Progenitor cell of endocrine pancreas (in vitro differentiated cells): ENCODE measurements at regions not wholly inside any gene's neighbourhood (a gene's known extent, or its start where the extent isn't known, plus 50 kb on each side); places are given as distances from the start of the nearest gene placed in this dataset.
"Not testable (repeated sequence)": the region's sequence is repeated elsewhere in the genome, so short reads cannot be mapped to it uniquely, and the experiment has no call there.

Source experiments
- DNase-seq: peaks from one replicate; pipeline ENCODE4 v3.0.0; 2021; ENCODE audit warnings: low spot score; ENCODE audit not compliant: unreplicated experiment
- H3K27ac Mint-ChIP-seq: 2 replicates; pipeline ENCODE4 v1.8.0; 2021; ENCODE audit warnings: mild to moderate bottlenecking, moderate library complexity, mixed read lengths
- H3K27me3 Mint-ChIP-seq: 2 replicates; pipeline ENCODE4 v1.8.0; 2021; ENCODE audit warnings: mixed read lengths
- H3K36me3 Mint-ChIP-seq: 2 replicates; pipeline ENCODE4 v1.8.0; 2022; ENCODE audit warnings: mixed read lengths; ENCODE audit not compliant: insufficient read depth
- H3K4me1 Mint-ChIP-seq: 2 replicates; pipeline ENCODE4 v1.8.0; 2021; ENCODE audit warnings: low read depth, mixed read lengths
- H3K4me3 Mint-ChIP-seq: 2 replicates; pipeline ENCODE4 v1.8.0; 2021; ENCODE audit warnings: low read depth, mild to moderate bottlenecking, moderate library complexity, mixed read lengths
- H3K9me3 Mint-ChIP-seq: 2 replicates; pipeline ENCODE4 v1.8.0; 2021; ENCODE audit warnings: low read depth, mixed read lengths
- CTCF ChIP-seq: fragments of 200-600 bp; sonication (generic); IDR thresholded peaks from one replicate; pipeline ENCODE4 v1.5.0; 2021; ENCODE audit warnings: antibody characterized with exemption, mild to moderate bottlenecking; ENCODE audit not compliant: unreplicated experiment

- Mint-ChIP-seq H3K4me3 (no peak overlapping the region), H3K36me3 (no peaks in the 10 kb centered on the region), H3K27ac (no peak overlapping the region), H3K9me3 (no peaks in the 10 kb centered on the region), H3K27me3 (no peaks in the 10 kb centered on the region), H3K4me1 (no peaks in the 10 kb centered on the region)
- no peak for TF ChIP-seq CTCF
- no peak for DNase-seq
Measured at GRCh38 chr1:194437135-194437534, 1250.7 kb upstream of the B3GALT2 start.

- H3K27me3 Mint-ChIP-seq: no peaks in the 10 kb centered on the region
- no peak for TF ChIP-seq CTCF
- no peak for DNase-seq
- no peaks in the 10 kb centered on the region for H3K36me3 Mint-ChIP-seq
- no peak overlapping the region for H3K27ac Mint-ChIP-seq
- H3K9me3 Mint-ChIP-seq: no peaks in the 10 kb centered on the region
- no peak overlapping the region for H3K4me3 Mint-ChIP-seq
- no peaks in the 10 kb centered on the region for H3K4me1 Mint-ChIP-seq
Measured at GRCh38 chr1:194431121-194431520, 1244.7 kb upstream of the B3GALT2 start.

- Mint-ChIP-seq H3K4me1 (no peaks in the 10 kb centered on the region), H3K27me3 (no peaks in the 10 kb centered on the region), H3K9me3 (peaks cover 10% of the 10 kb centered on the region), H3K36me3 (no peaks in the 10 kb centered on the region), H3K27ac (no peak overlapping the region), H3K4me3 (no peak overlapping the region)
- DNase-seq: no peak
- TF ChIP-seq CTCF: no peak
Measured at GRCh38 chr1:194420706-194421105, 1234.3 kb upstream of the B3GALT2 start.

- Mint-ChIP-seq H3K4me3 (no peak overlapping the region), H3K36me3 (no peaks in the 10 kb centered on the region), H3K9me3 (peaks cover 12% of the 10 kb centered on the region), H3K27me3 (no peaks in the 10 kb centered on the region), H3K27ac (no peak overlapping the region), H3K4me1 (no peaks in the 10 kb centered on the region)
- no peak for DNase-seq
- no peak for TF ChIP-seq CTCF
Measured at GRCh38 chr1:194419721-194420120, 1233.3 kb upstream of the B3GALT2 start.

- H3K27me3 Mint-ChIP-seq: no peaks in the 10 kb centered on the region
- TF ChIP-seq CTCF: no peak
Measured at GRCh38 chr1:194410756-194411155, 1224.3 kb upstream of the B3GALT2 start.

GRCh38 chr1:194407238-194407637 is 1220.8 kb upstream of the B3GALT2 start:
- not testable (repeated sequence) for H3K4me3 Mint-ChIP-seq, H3K27ac Mint-ChIP-seq, H3K9me3 Mint-ChIP-seq, DNase-seq, H3K27me3 Mint-ChIP-seq, H3K4me1 Mint-ChIP-seq, H3K36me3 Mint-ChIP-seq

More at GRCh38 chr1:194410756-194411155, 1224.3 kb upstream of the B3GALT2 start:
- no peaks in the 10 kb centered on the region for H3K4me1 Mint-ChIP-seq
- peaks cover 8% of the 10 kb centered on the region for H3K9me3 Mint-ChIP-seq
- no peaks in the 10 kb centered on the region for H3K36me3 Mint-ChIP-seq
- DNase-seq: no peak
- no peak overlapping the region for H3K27ac Mint-ChIP-seq
- no peak overlapping the region for H3K4me3 Mint-ChIP-seq
